HG02973 (cell line): ENCODE measurements at regions not wholly inside any gene's neighbourhood (a gene's known extent, or its start where the extent isn't known, plus 50 kb on each side); places are given as distances from the start of the nearest gene placed in this dataset.
"Not testable (repeated sequence)": the region's sequence is repeated elsewhere in the genome, so short reads cannot be mapped to it uniquely, and the experiment has no call there.

Source experiments
- ATAC-seq: cut with Tn5 transposase; IDR thresholded peaks from one replicate; pipeline ENCODE4 v1.9.1; 2021; ENCODE audit warnings: moderate library complexity; ENCODE audit not compliant: unreplicated experiment

GRCh38 chr17:33873201-33873617 is 381.9 kb upstream of the CCL2 start:
- ATAC-seq = no peak

- ATAC-seq = no peak
These were observed 380.4 kb upstream of the CCL2 start for GRCh38 chr17:33874617-33875060.

GRCh38 chr17:33875973-33876372 is 379.1 kb upstream of the CCL2 start:
- ATAC-seq = no peak

GRCh38 chr17:33882273-33882672 is 372.8 kb upstream of the CCL2 start:
- ATAC-seq = not testable (repeated sequence)

GRCh38 chr17:33882677-33883076 is 372.4 kb upstream of the CCL2 start:
- ATAC-seq = not testable (repeated sequence)

GRCh38 chr17:33888455-33888854 is 366.6 kb upstream of the CCL2 start:
- ATAC-seq = no peak

GRCh38 chr17:33889040-33889439 is 366.0 kb upstream of the CCL2 start:
- ATAC-seq = no peak

GRCh38 chr17:33889766-33890165 is 365.3 kb upstream of the CCL2 start:
- ATAC-seq = no peak

- ATAC-seq = no peak
These were observed 362.1 kb upstream of the CCL2 start for GRCh38 chr17:33892717-33893591.

- ATAC-seq = no peak
These were observed 359.6 kb upstream of the CCL2 start for GRCh38 chr17:33895491-33895890.

GRCh38 chr17:33896263-33896662 is 358.8 kb upstream of the CCL2 start:
- no peak for ATAC-seq

GRCh38 chr17:33901085-33901484 is 354.0 kb upstream of the CCL2 start:
- no peak for ATAC-seq

- no peak for ATAC-seq
These were observed 352.1 kb upstream of the CCL2 start for GRCh38 chr17:33902901-33903449.

- ATAC-seq = no peak
These were observed 350.6 kb upstream of the CCL2 start for GRCh38 chr17:33904476-33904875.

GRCh38 chr17:33905338-33905800 is 349.7 kb upstream of the CCL2 start:
- ATAC-seq = no peak

GRCh38 chr17:33908363-33909064 is 346.6 kb upstream of the CCL2 start:
- no peak for ATAC-seq

- ATAC-seq = no peak
These were observed 344.8 kb upstream of the CCL2 start for GRCh38 chr17:33910200-33910857.

GRCh38 chr17:33914125-33914524 is 341.0 kb upstream of the CCL2 start:
- ATAC-seq = no peak

GRCh38 chr17:33922971-33923370 is 332.1 kb upstream of the CCL2 start:
- ATAC-seq = no peak

- ATAC-seq = no peak
These were observed 331.0 kb upstream of the CCL2 start for GRCh38 chr17:33924104-33924503.

GRCh38 chr17:33925649-33926048 is 329.4 kb upstream of the CCL2 start:
- ATAC-seq = no peak
